CD4-positive, alpha-beta T cell treated with Interleukin-17A for 4 hours (primary cell): ENCODE measurements at regions not wholly inside any gene's neighbourhood (a gene's known extent, or its start where the extent isn't known, plus 50 kb on each side); places are given as distances from the start of the nearest gene placed in this dataset.
A peak's percentile ranks its signal among the peaks of the same experiment; 100 is the strongest.

Source experiments
- DNase-seq: peaks from one replicate; pipeline ENCODE4 v3.0.0-alpha.2; 2020; ENCODE audit warnings: mixed read lengths

DNA sequence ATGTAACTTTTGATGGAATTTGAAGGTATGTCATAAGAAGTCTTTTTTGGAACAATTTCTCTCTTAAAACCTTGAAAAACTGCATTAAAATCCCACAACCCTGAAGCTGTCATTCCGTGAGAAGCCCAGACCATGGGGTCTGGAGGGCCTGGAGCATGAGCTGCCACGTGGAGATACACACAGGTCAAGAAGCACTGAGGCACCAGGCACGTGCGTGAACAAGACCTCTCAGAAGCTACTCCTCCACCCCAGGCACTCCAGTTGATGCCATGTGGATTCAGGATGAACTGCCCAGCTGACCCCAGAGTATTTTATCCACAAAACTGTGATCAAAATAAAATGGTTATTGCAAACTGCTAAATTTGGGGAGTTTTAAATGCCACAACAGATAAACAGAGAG is 227.5 kb upstream of the BRINP1 start:
- DNase-seq: no peak

DNA sequence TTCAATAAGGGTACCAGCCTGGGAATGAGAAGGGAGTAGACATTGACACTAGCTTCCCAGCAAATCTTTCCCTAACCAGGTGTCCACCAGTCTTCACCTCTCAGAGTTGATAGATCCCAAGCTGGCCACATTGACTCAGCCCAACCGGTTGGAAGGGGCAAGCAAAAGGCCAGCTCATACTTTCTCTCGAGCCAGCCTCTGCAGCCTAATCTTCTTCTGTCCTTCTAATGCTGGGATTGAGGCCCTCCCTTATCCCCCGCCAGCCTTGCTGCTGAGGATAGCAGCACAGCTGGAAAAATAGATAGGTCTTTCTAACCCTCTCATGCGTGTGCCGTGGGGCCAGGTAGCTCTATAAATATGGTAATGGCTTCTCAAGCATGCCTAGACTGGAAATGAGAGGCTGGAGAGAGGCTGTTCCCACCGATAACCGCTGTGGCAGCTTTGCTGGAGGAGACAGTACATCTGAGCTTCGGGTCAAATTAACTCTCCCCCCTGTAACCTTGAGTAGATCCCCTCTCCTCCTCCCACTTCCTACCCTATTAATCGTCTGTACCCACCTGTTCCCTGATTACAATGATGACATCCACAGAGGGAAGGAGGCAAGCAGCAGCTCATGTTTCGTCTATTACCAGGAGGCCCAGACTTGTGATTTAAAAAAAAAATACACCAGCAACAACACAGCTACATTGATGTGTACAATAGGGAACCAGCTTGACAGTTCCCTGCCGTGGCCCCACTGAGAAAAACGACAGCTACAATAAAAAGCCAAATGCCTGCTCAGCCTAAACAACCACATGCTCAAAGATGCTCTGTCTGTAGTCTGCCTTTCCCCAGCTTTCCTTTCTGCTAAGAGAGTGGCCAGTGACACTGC is 219.9 kb upstream of the BRINP1 start:
- DNase-seq: no peak

DNA sequence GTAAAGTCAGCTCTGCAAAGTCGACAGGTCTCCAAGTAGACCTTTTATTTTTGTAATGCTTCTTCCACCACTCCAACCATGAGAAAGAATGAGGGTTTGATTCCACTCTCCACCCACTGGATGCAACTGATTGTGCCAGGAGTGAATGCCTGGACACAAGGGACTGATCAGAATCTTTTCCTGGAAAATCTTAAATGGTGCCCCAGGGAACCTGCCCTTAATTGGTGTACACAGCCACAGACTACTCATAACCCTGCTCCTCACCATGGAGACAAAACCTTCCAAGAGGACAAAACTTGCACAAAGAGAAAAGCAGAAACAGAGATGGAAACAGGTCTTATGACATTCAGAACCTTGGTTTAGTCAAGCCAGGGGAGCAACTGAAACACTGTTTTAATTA is 208.6 kb upstream of the BRINP1 start:
- no peak for DNase-seq

DNA sequence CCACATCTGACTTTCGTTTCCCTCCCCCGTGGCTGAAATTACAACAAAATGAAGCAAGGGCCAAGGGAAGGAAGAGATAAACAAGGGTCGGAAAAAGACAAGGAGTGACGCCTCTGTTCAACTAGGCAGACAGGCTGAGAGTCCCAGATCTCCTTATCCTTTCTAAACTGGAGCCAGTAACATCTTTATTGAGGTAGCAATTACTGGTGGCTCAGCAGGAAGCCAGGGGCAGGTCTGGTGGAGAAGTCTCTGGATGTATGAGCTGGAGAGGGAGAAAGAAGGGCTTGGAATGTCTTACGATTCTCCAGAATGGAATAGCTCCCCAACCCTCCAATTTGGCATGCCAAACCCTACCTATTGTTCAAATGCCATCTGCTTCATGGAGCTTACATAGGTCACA is 190.8 kb upstream of the BRINP1 start:
- no peak for DNase-seq

- no peak for DNase-seq
Measured at GRCh38 chr9:119559056-119559455, 189.8 kb upstream of the BRINP1 start.

DNA sequence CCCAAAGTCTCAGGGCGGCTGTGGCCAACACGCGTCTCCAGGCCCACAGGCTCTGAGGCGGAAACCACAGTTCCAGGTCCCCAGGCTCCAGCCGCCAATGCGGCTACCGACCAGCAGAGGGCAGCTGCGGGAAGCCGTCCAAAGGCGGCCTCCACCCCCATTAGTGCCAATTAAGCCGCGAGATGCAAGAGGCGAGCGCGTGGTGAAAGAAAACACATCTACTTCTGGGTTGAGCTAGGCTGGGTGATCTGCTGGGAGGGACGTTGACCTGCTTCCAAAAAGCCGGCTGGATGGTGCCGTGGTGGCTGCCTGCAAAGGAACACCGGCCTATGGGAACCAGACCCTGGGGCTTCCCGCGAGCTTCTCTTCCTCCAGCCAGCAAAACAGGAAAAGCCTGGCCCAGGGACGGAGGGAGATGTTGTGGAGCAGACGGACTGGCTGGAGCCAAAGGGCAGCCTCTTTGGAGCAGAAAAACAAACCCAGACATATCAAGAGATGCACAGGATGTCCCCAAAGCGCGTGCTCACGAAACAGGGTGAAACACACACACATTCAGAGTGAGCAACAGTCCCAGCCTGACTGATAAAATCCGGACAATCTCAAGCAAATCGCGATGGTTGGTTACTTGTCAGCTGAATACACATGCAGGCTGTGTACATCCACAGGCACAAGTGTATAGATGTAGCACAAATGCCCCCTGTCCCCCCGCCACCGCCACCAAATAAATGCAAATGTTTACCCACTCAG is 187.1 kb upstream of the BRINP1 start:
- DNase-seq: peak; percentile 12

DNA sequence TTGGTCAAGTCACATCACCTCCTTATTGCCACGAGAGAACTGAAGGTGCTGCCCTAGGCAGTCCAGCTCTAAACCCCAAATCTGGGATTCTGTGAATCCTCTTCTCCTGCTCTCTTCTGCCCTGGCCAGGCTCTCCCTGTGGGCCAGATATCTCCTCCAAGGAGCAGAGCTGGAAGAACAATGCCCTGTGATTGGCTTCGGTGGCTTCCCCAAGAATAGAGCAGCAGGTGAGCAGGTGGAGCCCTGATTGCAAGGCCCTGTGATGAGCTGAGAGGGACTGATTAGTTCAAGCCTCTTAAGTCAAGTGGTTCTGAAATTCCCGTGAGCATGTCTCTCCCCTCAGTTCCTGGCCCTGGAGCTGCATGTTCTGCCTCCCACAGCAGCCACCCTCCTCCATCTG is 175.3 kb upstream of the BRINP1 start:
- DNase-seq: no peak

DNA sequence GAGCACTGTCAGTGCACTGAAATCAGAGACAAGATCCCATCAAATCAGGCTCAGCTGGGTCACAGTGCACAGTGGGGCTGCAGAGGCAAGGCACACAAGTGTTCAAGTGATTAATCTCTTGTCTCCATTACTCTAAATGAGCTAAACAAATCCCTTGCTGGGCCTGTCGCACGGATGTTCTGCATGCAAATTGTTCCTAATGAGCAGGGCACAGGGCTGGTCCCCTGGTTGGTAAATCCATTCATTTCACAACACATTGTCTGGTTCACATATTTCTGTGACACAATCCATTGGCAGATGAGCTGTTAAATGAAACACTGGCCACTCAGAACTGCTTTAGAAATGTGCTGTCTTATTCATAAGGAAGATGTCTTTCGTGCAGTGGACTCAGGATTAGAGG is 167.9 kb upstream of the BRINP1 start:
- DNase-seq: no peak

GRCh38 chr9:119533504-119533903 is 164.3 kb upstream of the BRINP1 start:
- DNase-seq: no peak

GRCh38 chr9:119526698-119527097 is 157.5 kb upstream of the BRINP1 start:
- DNase-seq: no peak

- DNase-seq: no peak
Measured at GRCh38 chr9:119523508-119523907, 154.3 kb upstream of the BRINP1 start.

DNA sequence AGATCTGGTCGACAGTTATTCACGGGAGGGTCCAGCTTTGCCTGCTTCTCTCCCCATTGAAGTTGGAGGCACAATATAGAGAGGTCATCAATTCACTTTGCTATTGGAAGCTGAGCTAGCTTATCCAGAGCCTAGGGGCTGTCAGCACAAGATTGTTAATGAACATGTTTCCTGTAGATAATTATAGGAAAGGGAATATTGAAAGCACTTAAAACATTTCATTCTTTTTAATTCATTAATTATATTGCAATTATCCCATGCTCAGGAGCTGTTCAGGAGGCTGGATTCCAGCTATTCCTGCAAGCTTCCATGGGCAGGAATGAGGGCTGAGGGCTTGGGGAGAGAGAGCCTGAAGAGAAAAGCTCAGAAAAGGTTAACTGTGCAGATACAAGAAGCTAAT is 153.1 kb upstream of the BRINP1 start:
- no peak for DNase-seq

- no peak for DNase-seq
Measured at GRCh38 chr9:119509291-119509905, 140.2 kb upstream of the BRINP1 start.

GRCh38 chr9:119501374-119501773 is 132.1 kb upstream of the BRINP1 start:
- DNase-seq: no peak

GRCh38 chr9:119500072-119500771 is 131.0 kb upstream of the BRINP1 start:
- no peak for DNase-seq

DNA sequence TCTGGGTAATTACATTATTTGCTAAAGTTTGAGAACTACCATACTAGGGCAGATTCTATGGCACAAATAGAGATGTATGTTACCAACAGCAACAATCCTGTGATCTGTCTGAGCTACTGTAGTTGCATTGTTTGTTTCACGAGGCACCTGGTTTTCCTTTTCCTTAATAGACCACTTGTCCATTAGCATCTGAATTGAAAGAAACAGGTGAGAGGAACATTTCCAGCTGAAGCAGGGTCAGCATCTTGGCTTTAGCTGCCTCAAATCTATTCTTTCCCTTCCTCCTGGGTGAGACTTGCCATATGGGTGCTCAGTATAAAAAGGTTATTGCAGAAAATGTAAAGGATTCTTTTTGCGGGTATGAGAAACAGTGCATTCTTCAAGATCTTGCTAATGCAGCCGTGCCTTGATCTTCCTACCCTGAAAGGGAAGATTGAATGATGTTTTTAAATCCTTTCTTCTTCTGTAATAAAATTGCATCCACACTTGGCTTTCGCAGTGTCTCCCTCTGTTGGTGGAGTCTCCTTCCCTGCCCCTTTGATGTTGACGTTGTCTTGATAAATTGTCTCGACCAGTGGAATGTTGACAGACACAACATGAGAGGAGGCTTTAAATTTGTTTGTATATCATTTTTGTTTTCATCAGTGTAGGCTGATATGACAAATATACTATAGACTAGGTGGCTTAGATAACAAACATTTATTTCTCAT is 118.0 kb upstream of the BRINP1 start:
- DNase-seq: no peak

GRCh38 chr9:119483153-119483552 is 113.9 kb upstream of the BRINP1 start:
- no peak for DNase-seq

DNA sequence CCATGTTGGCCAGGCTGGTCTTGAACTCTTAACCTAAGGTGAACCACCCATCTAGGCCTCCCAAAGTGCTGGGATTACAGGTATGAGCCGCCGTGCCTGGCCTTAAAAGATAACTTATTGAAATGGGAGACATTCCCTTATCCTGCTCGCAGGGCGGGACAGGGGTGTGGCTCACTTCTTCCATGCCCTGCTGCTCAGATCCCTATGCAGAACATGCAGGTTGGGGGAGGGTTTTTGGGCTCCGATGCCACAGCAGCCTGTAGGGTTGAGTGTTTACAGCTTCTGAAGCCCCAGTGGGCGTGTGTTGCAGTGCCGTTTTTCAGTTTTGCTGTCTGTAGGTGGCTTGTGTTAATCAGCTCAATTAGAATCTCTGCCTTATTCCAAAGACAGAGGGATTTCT is 108.0 kb upstream of the BRINP1 start:
- no peak for DNase-seq

- no peak for DNase-seq
Measured at GRCh38 chr9:119458068-119458467, 88.8 kb upstream of the BRINP1 start.

DNA sequence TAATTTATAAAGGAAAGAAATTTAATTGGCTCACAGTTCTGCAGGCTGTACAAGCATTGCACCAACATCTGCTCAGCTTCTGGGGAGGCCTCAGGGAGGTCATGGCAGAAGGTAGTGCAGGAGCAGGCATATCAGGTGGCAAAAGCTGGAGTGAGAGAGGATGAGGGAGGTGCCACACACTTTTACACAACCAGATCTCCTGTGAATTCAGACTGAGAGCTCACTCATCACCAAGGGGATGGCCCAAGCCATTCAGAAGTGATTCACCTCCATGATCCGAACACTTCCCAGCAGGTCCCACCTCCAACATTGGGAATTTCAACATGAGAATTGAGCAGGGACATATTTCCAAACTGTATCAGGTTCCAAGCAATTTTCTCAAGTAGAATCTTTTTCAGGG is 84.7 kb upstream of the BRINP1 start:
- DNase-seq: no peak

GRCh38 chr9:119453490-119453911 is 84.3 kb upstream of the BRINP1 start:
- no peak for DNase-seq

- DNase-seq: no peak
Measured at GRCh38 chr9:119451426-119451825, 82.2 kb upstream of the BRINP1 start.

DNA sequence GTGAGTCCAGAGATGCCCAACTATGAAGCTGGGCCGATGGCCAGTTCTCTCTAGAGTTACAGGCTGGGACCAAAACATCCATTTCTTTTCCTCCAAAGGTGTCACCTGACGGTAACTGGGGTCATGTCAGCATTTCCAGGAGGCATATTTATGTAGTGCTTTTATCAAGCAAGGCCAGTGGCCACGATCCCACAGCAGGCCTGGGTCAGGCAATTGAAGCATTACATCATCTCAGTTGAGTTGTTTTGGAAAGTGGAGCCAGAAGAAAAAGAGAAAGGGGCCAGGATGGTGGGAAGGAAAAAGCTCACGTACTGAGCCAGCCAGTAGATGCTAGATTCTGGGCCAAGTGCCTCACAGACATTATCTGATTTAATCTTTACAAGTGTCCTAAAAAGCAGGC is 73.9 kb upstream of the BRINP1 start:
- no peak for DNase-seq
